NCI-H1092 treated with DMSO at 0.1 percent for 48 hours (cell line): ENCODE measurements at regions not wholly inside any gene's neighbourhood (a gene's known extent, or its start where the extent isn't known, plus 50 kb on each side); places are given as distances from the start of the nearest gene placed in this dataset.
"Not testable (repeated sequence)": the region's sequence is repeated elsewhere in the genome, so short reads cannot be mapped to it uniquely, and the experiment has no call there.

ENCODE experiments used
- DNase-seq: peaks from one replicate; lab custom pipeline; 2025; lab: John Stamatoyannopoulos, UW

DNA sequence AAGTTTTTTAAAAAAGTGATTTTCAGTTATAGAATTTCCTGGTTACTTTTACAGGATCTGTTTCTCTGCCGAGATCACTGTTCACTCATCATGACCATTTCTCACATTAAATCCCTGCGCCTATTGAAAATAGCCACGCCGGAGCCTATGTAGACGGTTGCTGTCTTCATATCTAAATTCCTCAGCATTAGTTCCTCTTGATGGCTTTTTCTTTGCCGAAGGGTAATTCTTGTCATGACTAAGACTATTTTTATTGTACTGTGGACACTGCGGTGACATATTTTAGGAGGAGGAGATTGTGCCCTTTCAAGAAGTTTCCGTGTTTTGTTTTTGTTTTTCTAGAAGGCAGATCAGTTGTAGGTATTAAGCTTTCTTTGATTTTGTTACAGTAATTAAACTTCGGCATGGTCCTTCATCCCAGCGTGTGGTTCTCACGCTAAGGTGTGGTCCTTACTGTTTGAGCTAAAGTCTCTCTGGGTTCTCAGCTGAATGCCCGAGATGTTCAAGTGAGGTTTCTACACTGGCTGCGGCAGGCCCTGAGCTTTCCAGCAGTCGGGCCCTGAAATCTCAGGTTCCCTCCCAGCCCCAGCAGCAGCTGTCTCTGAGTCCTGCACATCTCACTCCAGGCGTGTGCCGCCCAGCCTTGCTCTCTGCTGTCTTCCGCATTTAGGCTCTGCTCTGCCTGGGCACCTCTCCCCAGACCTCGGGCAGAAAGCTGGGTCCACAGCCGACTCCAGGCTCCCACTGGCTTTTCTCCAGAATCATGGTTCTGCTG is 1110.5 kb downstream of the TBC1D22A start:
- no peak for DNase-seq

- DNase-seq: no peak
Measured at GRCh38 chr22:47865626-47866025, 1103.2 kb downstream of the TBC1D22A start.

DNA sequence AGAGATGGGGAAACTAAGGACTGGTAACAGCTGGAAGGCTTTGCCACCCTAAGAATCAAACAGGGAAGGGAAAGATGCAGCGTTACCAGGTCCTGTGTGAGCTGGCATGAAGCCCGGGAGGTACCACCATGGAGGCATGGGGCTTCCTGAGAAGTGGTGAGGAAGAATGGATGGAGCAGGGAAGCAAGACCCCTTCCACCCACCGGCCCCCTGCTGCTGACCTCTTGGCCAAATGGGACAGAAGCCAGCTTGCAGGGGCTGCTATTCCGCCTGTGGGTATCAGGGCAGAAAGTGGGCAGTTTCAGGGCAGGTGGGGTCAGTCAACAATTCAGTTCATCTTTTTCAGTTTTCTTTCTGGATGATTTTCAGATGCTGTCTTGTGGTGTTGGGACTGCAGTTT is 1099.9 kb downstream of the TBC1D22A start:
- no peak for DNase-seq

DNA sequence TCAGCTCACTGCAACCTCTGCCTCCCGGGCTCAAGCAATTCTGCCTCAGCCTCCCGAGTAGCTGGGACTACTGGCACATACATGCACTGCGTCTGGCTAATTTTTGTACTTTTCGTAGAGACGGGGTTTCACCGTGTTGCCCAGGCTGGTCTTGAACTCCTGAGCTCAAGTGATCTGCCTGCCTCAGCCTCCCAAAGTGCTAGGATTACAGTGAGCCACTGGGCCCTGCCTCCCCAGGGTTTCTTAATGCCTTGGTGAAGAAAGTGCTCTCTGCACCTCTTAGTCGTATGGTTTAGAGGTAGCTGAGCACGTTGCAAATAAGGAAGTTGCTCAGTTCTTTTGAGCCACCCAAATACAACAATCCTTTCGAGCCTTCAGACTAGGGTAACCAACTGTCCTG is 1098.5 kb downstream of the TBC1D22A start:
- not testable (repeated sequence) for DNase-seq

DNA sequence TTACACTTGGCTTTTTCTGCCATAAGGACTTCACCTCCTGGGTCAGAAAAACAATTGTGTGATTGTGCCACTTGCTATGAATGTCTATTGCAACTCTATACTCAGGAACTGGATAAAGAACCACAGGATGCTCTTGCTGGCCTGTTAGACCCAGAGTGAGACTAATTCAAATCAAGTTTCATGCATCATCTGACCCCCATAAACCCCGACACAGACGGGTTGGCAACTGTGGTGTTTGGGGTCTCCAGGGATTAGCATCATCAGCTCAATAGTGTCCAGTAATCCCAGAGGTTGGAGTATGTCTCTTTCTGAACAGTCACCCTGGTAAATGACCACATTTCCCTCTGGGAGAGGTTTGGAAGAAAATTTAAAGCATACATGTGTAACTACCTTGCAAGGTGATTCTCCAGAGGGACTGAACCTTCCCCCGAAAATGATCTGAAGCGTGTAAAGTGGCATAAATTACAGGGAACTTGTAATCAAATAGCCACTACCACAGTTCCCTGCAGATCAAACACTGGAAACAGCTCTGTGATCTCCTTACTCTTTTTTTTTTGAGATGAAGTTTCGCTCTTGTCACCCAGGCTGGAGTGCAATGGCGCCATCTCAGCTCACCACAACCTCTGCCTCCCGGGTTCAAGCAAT is 1097.6 kb downstream of the TBC1D22A start:
- no peak for DNase-seq

GRCh38 chr22:47858773-47859306 is 1096.4 kb downstream of the TBC1D22A start:
- DNase-seq: no peak

DNA sequence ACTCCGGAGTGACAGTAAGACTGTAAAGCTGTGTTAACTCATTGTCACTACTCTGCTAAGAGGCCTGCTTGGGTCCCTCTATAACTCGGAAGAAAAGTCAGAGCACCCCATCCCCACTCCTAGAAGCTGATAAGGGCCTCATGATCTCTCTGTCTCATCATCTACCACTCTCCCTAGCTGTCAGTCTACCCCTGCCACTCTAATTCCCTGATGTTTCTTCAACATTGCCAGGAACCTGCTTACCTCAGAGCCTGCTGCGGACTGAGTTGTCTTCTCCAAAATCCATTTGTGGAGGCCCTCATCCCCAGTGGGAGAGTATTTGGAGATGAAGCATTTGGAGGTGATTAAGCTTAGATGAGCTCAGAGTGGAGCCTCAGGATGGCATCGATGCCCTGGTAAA is 1092.2 kb downstream of the TBC1D22A start:
- DNase-seq: no peak

DNA sequence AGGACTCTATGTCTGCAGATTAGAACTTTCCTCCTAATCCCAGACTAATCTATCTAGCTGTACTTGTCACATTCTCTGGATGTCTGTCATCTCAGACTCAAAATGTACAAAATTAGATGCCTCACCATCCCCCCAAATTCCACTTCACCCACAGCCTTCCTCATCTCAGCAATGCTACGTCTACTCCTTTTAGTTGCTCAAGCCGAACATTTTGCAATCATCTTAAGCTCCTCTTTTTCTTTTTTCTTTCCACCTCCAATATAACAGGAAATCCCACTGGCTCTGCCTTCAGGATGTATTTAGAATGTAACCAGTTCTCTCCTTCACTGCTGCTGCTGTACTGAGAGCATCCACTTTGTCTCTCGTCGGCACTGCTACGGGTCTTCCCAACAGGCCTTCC is 1091.8 kb downstream of the TBC1D22A start:
- DNase-seq: no peak

DNA sequence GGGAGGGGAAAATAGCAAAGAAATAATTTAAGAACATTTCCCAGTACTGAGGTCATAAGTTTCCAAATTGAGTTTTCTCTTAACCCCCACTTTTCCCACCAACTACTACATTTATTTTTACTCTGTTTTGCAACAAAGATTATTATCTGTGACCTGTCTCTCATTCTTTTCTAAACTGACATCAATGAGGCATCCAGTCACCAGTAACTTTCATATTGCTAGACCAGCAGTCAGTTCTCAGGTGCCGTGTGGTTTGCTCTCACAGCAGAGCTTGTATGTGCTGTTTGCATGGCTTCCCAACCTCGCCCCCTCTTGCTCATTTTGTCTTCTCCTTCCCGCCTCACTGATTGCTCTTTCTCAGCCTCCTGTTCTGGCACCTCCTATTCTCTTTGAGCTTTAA is 1091.3 kb downstream of the TBC1D22A start:
- no peak for DNase-seq

GRCh38 chr22:47851586-47851985 is 1089.1 kb downstream of the TBC1D22A start:
- no peak for DNase-seq

DNA sequence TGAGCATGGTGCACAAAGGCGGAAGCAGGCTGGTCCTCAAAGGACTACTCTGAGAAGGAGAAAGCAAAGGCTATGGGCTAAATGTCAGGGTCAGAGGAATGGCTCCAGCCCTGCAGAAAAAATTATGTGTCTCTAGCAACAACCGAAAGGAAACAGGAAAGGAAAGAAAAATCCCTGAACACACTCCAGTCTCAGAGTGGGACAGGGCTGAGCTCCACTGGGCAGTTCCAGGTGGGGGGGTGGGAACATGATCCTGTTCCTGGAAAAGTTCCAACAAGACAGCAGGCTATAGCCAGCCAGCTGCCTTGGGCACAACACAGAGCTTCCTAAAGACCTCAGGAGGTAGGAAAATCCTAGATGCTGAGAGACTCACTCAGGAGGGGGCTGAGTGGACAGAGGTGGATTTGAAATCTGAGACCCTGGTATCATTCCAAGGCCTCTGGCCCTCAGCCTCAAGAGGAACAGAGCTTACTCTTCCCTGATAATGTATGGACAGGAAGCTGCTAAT is 1088.2 kb downstream of the TBC1D22A start:
- peak; percentile 14 for DNase-seq

- DNase-seq: no peak
Measured at GRCh38 chr22:47849576-47849975, 1087.1 kb downstream of the TBC1D22A start.

DNA sequence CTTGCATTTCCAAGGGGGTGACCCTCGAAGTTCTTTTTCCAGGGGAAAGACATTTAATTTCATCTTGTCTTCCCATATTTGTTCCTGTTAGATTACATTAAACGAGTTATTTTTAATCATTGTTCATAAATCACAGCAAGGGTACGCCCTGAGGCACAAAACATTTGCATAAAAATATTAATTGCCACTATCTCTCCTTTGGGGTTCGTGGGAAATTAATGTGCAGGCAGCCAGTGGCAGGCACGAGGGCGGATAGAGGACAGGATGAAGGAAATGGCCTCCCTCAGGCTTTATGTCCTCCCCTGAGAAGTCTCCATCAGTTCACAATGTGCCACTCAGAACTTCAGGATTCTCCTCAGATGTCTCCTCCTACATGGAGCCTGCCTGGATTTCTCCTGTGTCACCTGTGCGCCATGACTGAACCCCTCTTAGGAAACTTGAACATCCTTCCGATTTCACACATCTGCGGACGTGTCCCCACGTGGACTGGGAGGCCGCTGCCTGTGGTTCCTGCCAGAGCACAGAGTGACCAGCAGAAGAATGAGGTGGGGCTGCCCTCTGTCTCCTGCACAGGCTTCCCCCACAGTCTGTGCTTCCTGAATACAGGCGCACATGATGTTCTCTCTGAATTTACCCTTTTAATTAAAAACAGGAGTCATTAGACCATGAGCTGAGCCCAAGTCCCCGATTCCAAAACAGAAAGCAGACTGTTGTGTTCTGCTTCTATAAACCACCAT is 1085.9 kb downstream of the TBC1D22A start:
- no peak for DNase-seq

GRCh38 chr22:47847131-47847890 is 1084.9 kb downstream of the TBC1D22A start:
- no peak for DNase-seq

- no peak for DNase-seq
Measured at GRCh38 chr22:47846206-47846605, 1083.8 kb downstream of the TBC1D22A start.

DNA sequence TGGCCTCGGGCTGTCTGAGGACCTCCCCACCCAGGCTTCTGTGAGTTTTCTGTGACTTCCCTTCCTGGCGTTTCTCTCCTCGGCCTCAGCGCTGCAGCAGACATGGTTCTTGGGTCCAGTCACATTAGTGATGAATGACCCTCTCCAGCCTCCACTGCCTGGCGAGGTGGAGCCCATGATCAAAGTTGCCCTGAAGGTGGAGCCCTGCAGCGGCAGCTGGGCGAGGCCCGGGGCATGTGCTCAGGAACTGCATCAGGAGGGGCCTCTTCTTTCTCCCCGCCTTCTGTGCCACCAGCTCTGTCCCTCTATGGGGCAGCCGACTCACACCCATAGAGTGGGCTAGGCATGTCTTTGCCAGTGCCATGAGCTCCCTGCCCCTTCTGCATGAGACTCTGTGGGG is 1079.7 kb downstream of the TBC1D22A start:
- DNase-seq: no peak

GRCh38 chr22:47841156-47841555 is 1078.7 kb downstream of the TBC1D22A start:
- no peak for DNase-seq

DNA sequence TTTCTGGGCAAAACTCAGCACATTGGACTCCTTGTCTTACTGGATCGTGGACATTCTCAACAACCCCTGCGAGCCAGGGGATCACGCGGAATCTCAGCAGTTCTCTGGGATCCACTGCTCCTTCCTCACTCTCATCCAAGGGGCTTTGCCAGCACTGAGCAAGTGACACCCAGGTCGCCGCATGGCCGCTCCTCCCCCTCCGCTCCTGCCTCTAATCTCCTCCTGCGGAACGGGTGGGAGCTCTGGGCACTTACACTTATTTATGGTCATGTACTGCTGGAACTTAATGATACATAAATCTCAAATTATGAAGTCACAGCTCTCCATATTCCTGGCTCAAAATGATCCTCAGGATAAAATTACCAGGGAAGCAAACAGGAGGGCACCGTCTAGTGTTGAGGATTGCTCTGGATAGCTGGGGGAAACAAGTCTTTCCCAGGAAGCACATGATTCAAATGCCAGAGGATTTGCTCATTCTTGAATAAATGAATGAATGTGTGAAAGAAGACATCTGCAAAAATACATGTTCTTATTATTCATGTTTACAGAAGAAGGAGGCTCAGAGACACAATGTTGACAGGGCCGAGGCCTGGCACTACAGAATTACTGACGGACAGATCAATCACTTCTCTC is 1077.3 kb downstream of the TBC1D22A start:
- no peak for DNase-seq

GRCh38 chr22:47837703-47838102 is 1075.3 kb downstream of the TBC1D22A start:
- DNase-seq: no peak

- no peak for DNase-seq
Measured at GRCh38 chr22:47836957-47837356, 1074.5 kb downstream of the TBC1D22A start.

GRCh38 chr22:47835726-47836125 is 1073.3 kb downstream of the TBC1D22A start:
- DNase-seq: no peak
